ENCODE measurements at regions not wholly inside any gene's neighbourhood (a gene's known extent, or its start where the extent isn't known, plus 50 kb on each side); places are given as distances from the start of the nearest gene placed in this dataset.

- no peaks in the 10 kb centered on the region for H3K27me3 ChIP-seq
- 49 to 52% methylated on average over 2 of the region's 2 CpGs for WGBS, 2 donors
- no peak for TF ChIP-seq CTCF (IDR thresholded peaks at IDR 0.05)
- no peak overlapping the region for H3K4me3 ChIP-seq
- intact Hi-C loops (cut with DNase I), result no loop called here
- ATAC-seq (no peak), FAIRE-seq (no peak), DNase-seq (no peak)
- H3K4me1 ChIP-seq, result no peaks in the 10 kb centered on the region
- H3K36me3 ChIP-seq, result no peaks in the 10 kb centered on the region
- no peak overlapping the region for H3K27ac ChIP-seq
- H3K9me3 ChIP-seq, result no peaks in the 10 kb centered on the region
Observed at GRCh38 chr9:106052735-106053134, 358.4 kb downstream of the TMEM38B start.

DNA sequence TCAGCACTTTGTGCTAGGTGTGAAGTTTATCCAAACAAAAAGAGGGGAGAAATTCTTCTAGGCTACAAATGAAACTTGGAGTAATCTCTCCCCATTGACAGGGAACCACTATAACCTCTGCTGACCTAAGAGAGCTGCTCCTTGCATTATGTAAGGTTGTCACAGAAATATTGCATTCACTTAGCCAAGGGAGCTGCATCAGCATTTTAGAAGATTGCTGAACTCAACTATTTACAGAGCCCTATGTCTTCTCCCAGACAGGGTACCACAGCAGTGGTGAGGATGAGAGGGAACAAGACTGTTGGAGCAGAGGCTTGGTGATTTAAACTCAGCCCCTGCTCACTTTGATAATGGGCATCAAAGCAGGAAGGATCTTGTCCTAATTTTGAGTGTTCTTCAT lies 362.0 kb downstream of the TMEM38B start:
- TF ChIP-seq CTCF (IDR thresholded peaks at IDR 0.05), result no peak
- H3K36me3 ChIP-seq, result no peaks in the 10 kb centered on the region
- H3K27ac ChIP-seq, result no peak overlapping the region
- intact Hi-C loops (cut with DNase I), result no loop called here
- FAIRE-seq (no peak), ATAC-seq (no peak), DNase-seq (no peak)
- H3K27me3 ChIP-seq, result no peaks in the 10 kb centered on the region
- no peaks in the 10 kb centered on the region for H3K9me3 ChIP-seq
- H3K4me1 ChIP-seq, result no peaks in the 10 kb centered on the region
- no peak overlapping the region for H3K4me3 ChIP-seq

DNA sequence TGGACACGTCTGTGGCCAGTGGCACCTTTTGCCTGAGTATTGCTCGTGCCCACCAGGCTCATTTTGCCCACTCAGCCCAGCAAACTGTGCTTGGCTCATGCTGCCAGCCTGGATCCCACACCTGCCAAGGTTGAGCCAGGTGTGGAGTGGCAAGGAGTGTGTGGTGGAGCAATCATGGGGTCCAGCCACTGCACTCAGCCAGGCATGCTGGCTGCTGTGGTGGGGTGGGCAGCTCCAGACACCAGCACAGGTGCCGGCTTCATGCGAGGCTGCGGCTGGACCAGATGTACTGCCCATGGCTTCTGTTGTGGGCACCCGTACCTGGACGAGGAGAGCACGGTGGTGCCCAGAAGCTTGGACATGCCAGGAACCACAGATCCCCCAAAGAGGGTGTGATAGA lies 364.1 kb downstream of the TMEM38B start:
- no peak for ATAC-seq
- DNase-seq, result peak in 1 of 6 donors; percentile 35
- intact Hi-C loops (cut with DNase I), result no loop called here
- 73 to 84% methylated on average over 8 of the region's 8 CpGs for WGBS, 2 donors
- TF ChIP-seq CTCF (IDR thresholded peaks at IDR 0.05), result no peak
- Histone ChIP-seq H3K4me3 (no peak overlapping the region), H3K36me3 (no peaks in the 10 kb centered on the region), H3K27ac (no peak overlapping the region), H3K4me1 (no peaks in the 10 kb centered on the region), H3K9me3 (no peaks in the 10 kb centered on the region), H3K27me3 (no peaks in the 10 kb centered on the region)
- FAIRE-seq, result no peak

GRCh38 chr9:106059886-106060285 lies 365.5 kb downstream of the TMEM38B start:
- H3K36me3 ChIP-seq, result no peaks in the 10 kb centered on the region
- intact Hi-C loops (cut with DNase I), result no loop called here
- DNase-seq (no peak), FAIRE-seq (no peak), ATAC-seq (no peak)
- H3K4me1 ChIP-seq, result no peaks in the 10 kb centered on the region
- 74 to 82% methylated on average over 8 of the region's 8 CpGs for WGBS, 2 donors
- H3K27ac ChIP-seq, result no peak overlapping the region
- no peak for TF ChIP-seq CTCF (IDR thresholded peaks at IDR 0.05)
- no peaks in the 10 kb centered on the region for H3K9me3 ChIP-seq
- H3K4me3 ChIP-seq, result no peak overlapping the region
- no peaks in the 10 kb centered on the region for H3K27me3 ChIP-seq

GRCh38 chr9:106060885-106061284 lies 366.5 kb downstream of the TMEM38B start:
- no peak overlapping the region for H3K27ac ChIP-seq
- DNase-seq, result no peak
- intact Hi-C loops (cut with DNase I), result no loop called here
- no peak overlapping the region for H3K4me3 ChIP-seq
- no peaks in the 10 kb centered on the region for H3K27me3 ChIP-seq
- ATAC-seq, result no peak
- no peak for FAIRE-seq
- H3K9me3 ChIP-seq, result no peaks in the 10 kb centered on the region
- H3K4me1 ChIP-seq, result no peaks in the 10 kb centered on the region
- no peaks in the 10 kb centered on the region for H3K36me3 ChIP-seq
- TF ChIP-seq CTCF (IDR thresholded peaks at IDR 0.05), result no peak
